Thyroid gland (tissue), 4 donors: ENCODE measurements at regions not wholly inside any gene's neighbourhood (a gene's known extent, or its start where the extent isn't known, plus 50 kb on each side); places are given as distances from the start of the nearest gene placed in this dataset.

ENCODE experiments used
- CTCF ChIP-seq, 6 experiments: fragments of 200-600 bp in 3 of 6; fragments of 450-650 bp in 3 of 6; sonication (generic) in 3 of 6; IDR thresholded peaks; one replicate each; pipeline ENCODE4 v1.5.1; 2016 to 2019; ENCODE audit warnings: antibody characterized with exemption in 6 of 6, mild to moderate bottlenecking in 2 of 6, inconsistent platforms in 1 of 6, moderate library complexity in 1 of 6
- POLR2A ChIP-seq, 2 donors: fragments of 450-650 bp; IDR thresholded peaks; one replicate each; pipeline ENCODE4 v1.6.1; 2017; ENCODE audit warnings: antibody characterized with exemption in 2 of 2, mild to moderate bottlenecking in 2 of 2, moderate library complexity in 1 of 2

GRCh38 chr4:124030147-124030546 lies 633.6 kb downstream of the SPRY1 start:
- TF ChIP-seq CTCF (IDR thresholded peaks at IDR 0.05) (no peak), POLR2A (IDR thresholded peaks at IDR 0.05) (peak in 1 of 2 donors; percentile 7)
